GM23338 (cell line): ENCODE measurements at regions not wholly inside any gene's neighbourhood (a gene's known extent, or its start where the extent isn't known, plus 50 kb on each side); places are given as distances from the start of the nearest gene placed in this dataset.

Experiments
- ATAC-seq: fragments of 200-7000 bp; cut with Tn5 transposase; 3 replicates; pipeline ENCODE4 v1.9.1; 2020
- DNase-seq: peaks from one replicate; pipeline ENCODE4 v3.0.0-alpha.2; 2015; ENCODE audit warnings: low spot score
- H2AFZ ChIP-seq: fragments of 200-600 bp; sonication (generic); 2 replicates; pipeline ENCODE4 v1.8.0; 2016; ENCODE audit warnings: antibody characterized with exemption, mild to moderate bottlenecking, moderate library complexity
- H3F3A ChIP-seq: fragments of 200-600 bp; sonication (generic); replicated peaks from 2 replicates; pipeline ENCODE4 v1.8.0; 2017; ENCODE audit warnings: antibody characterized with exemption, mixed run types, low read depth
- H3K27ac ChIP-seq: fragments of 200-600 bp; sonication (generic); 2 replicates; pipeline ENCODE4 v1.6.1; 2016; ENCODE audit warnings: low read depth
- H3K27me3 ChIP-seq: fragments of 200-600 bp; sonication (generic); 2 replicates; pipeline ENCODE4 v1.8.0; 2016; ENCODE audit warnings: mild to moderate bottlenecking, mixed run types, moderate library complexity; ENCODE audit not compliant: insufficient read depth
- H3K36me3 ChIP-seq: fragments of 200-600 bp; sonication (generic); 2 replicates; pipeline ENCODE4 v1.8.0; 2016; ENCODE audit warnings: mild to moderate bottlenecking; ENCODE audit not compliant: insufficient read depth
- H3K4me1 ChIP-seq: fragments of 200-600 bp; sonication (generic); 2 replicates; pipeline ENCODE4 v1.8.0; 2016; ENCODE audit warnings: mild to moderate bottlenecking, moderate library complexity; ENCODE audit not compliant: insufficient read depth
- H3K4me2 ChIP-seq: fragments of 200-600 bp; sonication (generic); 2 replicates; pipeline ENCODE4 v1.7.1; 2017; ENCODE audit warnings: mixed run types
- H3K4me3 ChIP-seq: fragments of 200-600 bp; sonication (generic); 2 replicates; pipeline ENCODE4 v1.6.1; 2016; ENCODE audit warnings: mixed run types
- H3K79me2 ChIP-seq: fragments of 200-600 bp; sonication (generic); replicated peaks from 2 replicates; pipeline ENCODE4 v1.8.0; 2017; ENCODE audit warnings: mild to moderate bottlenecking; ENCODE audit not compliant: insufficient read depth
- H3K9me2 ChIP-seq: fragments of 200-600 bp; sonication (generic); 2 replicates; pipeline ENCODE4 v1.8.0; 2017; ENCODE audit not compliant: insufficient read depth
- H4K20me1 ChIP-seq: fragments of 200-600 bp; sonication (generic); replicated peaks from 2 replicates; pipeline ENCODE4 v1.8.0; 2017; ENCODE audit warnings: mild to moderate bottlenecking; ENCODE audit not compliant: insufficient read depth
- H3K27ac Mint-ChIP-seq: 2 replicates; pipeline ENCODE4 v1.8.0; 2020; ENCODE audit warnings: inconsistent platforms, mild to moderate bottlenecking, moderate library complexity, mixed read lengths
- H3K27me3 Mint-ChIP-seq: 3 replicates; pipeline ENCODE4 v1.8.0; 2022; ENCODE audit warnings: low read depth, mild to moderate bottlenecking, moderate library complexity, mixed read lengths, inconsistent platforms; ENCODE audit not compliant: insufficient read depth, poor library complexity
- H3K36me3 Mint-ChIP-seq: 3 replicates; pipeline ENCODE4 v1.8.0; 2021; ENCODE audit warnings: low read depth, mild to moderate bottlenecking, inconsistent platforms, moderate library complexity, mixed read lengths
- H3K4me1 Mint-ChIP-seq: 3 replicates; pipeline ENCODE4 v1.8.0; 2020; ENCODE audit warnings: mild to moderate bottlenecking, inconsistent platforms, mixed read lengths
- H3K4me3 Mint-ChIP-seq: 3 replicates; pipeline ENCODE4 v1.8.0; 2021; ENCODE audit warnings: moderate library complexity, mild to moderate bottlenecking, inconsistent platforms, mixed read lengths
- H3K9me3 Mint-ChIP-seq: 3 replicates; pipeline ENCODE4 v1.8.0; 2020; ENCODE audit warnings: moderate library complexity, mild to moderate bottlenecking, inconsistent platforms, mixed read lengths
- CREB1 ChIP-seq: fragments of 250-450 bp; sonication (Bioruptor Pico); IDR thresholded peaks from 2 replicates; pipeline ENCODE4 v1.5.0; 2020; ENCODE audit warnings: low read depth, mild to moderate bottlenecking, moderate library complexity
- ETS1 ChIP-seq: IDR thresholded peaks from 2 replicates; pipeline ENCODE4 v1.6.1; 2016; ENCODE audit warnings: antibody characterized with exemption
- POLR2AphosphoS5 ChIP-seq: IDR thresholded peaks from 2 replicates; pipeline ENCODE4 v1.6.1; 2016; ENCODE audit warnings: antibody characterized with exemption, low read depth
- REST ChIP-seq: IDR thresholded peaks from one replicate; pipeline ENCODE4 v1.6.1; 2018; ENCODE audit warnings: antibody characterized with exemption; ENCODE audit not compliant: unreplicated experiment
- ZNF114 ChIP-seq: fragments of 250-450 bp; sonication (Bioruptor Pico); IDR thresholded peaks from 2 replicates; pipeline ENCODE4 v1.5.0; 2020; ENCODE audit warnings: mild to moderate bottlenecking, moderate library complexity
- TF ChIP-seq, protein P1 (sequence below): fragments of 250-450 bp; sonication (Bioruptor Pico); IDR thresholded peaks from 2 replicates; pipeline ENCODE4 v1.5.0; 2020; ENCODE audit warnings: mild to moderate bottlenecking, moderate library complexity

DNA sequence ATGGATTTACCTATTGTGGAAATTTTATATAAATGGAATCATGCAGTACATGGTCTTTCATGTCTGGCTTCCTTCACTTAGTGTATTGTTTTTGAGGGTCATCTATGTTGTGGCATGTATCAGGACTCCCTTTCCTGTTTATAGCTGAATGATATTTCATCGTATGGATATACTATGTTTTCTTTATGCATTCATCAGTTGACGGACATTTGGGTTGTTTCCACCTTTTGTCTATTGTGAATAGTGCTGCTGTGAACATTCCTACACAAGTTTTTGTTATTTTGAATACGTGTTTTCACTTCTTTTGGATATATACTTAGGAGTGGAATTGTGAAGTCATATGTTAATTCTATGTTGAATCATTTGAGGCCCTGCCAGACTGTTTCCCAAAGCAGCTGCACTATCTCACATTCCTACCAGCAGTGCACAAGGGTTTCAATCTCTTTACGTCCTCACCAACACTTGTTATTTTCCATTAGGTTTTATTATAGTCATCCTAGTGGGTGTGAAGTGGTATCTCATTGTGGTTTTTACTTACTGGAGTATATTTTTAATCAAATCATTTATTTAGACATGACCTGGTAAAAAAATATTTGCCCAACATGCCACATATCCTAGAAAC, 262.7 kb downstream of the DLEU7 start:
- DNase-seq (no peak), ATAC-seq (no peak)
- H3K4me1 Mint-ChIP-seq, result peaks cover 6% of the 10 kb centered on the region
- no peaks in the 10 kb centered on the region for H3K4me1 ChIP-seq
- no peaks in the 10 kb centered on the region for H3K36me3 ChIP-seq
- TF ChIP-seq POLR2AphosphoS5 (no peak), ZNF114 (no peak), ETS1 (no peak), REST (no peak), CREB1 (CRISPR knock-in tag) (no peak)
- TF ChIP-seq, protein P1, sequence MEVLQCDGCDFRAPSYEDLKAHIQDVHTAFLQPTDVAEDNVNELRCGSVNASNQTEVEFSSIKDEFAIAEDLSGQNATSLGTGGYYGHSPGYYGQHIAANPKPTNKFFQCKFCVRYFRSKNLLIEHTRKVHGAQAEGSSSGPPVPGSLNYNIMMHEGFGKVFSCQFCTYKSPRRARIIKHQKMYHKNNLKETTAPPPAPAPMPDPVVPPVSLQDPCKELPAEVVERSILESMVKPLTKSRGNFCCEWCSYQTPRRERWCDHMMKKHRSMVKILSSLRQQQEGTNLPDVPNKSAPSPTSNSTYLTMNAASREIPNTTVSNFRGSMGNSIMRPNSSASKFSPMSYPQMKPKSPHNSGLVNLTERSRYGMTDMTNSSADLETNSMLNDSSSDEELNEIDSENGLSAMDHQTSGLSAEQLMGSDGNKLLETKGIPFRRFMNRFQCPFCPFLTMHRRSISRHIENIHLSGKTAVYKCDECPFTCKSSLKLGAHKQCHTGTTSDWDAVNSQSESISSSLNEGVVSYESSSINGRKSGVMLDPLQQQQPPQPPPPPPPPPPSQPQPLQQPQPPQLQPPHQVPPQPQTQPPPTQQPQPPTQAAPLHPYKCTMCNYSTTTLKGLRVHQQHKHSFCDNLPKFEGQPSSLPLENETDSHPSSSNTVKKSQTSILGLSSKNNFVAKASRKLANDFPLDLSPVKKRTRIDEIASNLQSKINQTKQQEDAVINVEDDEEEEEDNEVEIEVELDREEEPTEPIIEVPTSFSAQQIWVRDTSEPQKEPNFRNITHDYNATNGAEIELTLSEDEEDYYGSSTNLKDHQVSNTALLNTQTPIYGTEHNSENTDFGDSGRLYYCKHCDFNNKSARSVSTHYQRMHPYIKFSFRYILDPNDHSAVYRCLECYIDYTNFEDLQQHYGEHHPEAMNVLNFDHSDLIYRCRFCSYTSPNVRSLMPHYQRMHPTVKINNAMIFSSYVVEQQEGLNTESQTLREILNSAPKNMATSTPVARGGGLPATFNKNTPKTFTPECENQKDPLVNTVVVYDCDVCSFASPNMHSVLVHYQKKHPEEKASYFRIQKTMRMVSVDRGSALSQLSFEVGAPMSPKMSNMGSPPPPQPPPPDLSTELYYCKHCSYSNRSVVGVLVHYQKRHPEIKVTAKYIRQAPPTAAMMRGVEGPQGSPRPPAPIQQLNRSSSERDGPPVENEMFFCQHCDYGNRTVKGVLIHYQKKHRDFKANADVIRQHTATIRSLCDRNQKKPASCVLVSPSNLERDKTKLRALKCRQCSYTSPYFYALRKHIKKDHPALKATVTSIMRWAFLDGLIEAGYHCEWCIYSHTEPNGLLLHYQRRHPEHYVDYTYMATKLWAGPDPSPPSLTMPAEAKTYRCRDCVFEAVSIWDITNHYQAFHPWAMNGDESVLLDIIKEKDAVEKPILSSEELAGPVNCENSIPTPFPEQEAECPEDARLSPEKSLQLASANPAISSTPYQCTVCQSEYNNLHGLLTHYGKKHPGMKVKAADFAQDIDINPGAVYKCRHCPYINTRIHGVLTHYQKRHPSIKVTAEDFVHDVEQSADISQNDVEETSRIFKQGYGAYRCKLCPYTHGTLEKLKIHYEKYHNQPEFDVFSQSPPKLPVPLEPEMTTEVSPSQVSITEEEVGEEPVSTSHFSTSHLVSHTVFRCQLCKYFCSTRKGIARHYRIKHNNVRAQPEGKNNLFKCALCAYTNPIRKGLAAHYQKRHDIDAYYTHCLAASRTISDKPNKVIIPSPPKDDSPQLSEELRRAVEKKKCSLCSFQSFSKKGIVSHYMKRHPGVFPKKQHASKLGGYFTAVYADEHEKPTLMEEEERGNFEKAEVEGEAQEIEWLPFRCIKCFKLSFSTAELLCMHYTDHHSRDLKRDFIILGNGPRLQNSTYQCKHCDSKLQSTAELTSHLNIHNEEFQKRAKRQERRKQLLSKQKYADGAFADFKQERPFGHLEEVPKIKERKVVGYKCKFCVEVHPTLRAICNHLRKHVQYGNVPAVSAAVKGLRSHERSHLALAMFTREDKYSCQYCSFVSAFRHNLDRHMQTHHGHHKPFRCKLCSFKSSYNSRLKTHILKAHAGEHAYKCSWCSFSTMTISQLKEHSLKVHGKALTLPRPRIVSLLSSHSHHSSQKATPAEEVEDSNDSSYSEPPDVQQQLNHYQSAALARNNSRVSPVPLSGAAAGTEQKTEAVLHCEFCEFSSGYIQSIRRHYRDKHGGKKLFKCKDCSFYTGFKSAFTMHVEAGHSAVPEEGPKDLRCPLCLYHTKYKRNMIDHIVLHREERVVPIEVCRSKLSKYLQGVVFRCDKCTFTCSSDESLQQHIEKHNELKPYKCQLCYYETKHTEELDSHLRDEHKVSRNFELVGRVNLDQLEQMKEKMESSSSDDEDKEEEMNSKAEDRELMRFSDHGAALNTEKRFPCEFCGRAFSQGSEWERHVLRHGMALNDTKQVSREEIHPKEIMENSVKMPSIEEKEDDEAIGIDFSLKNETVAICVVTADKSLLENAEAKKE (CRISPR knock-in tag), result no peak
- H3K9me3 Mint-ChIP-seq, result no peaks in the 10 kb centered on the region
- H3K4me2 ChIP-seq, result no peak overlapping the region
- no peak overlapping the region for H2AFZ ChIP-seq
- no peaks in the 10 kb centered on the region for H3K27me3 Mint-ChIP-seq
- no peak overlapping the region for H3K27ac ChIP-seq
- no peaks in the 10 kb centered on the region for H3F3A ChIP-seq
- H3K4me3 ChIP-seq, result no peak overlapping the region
- no peaks in the 10 kb centered on the region for H3K27me3 ChIP-seq
- H3K36me3 Mint-ChIP-seq, result no peaks in the 10 kb centered on the region
- no peaks in the 10 kb centered on the region for H3K79me2 ChIP-seq
- H3K9me2 ChIP-seq, result peaks cover 16% of the 10 kb centered on the region
- no peak overlapping the region for H3K27ac Mint-ChIP-seq
- H4K20me1 ChIP-seq, result no peaks in the 10 kb centered on the region
- no peak overlapping the region for H3K4me3 Mint-ChIP-seq
